ENCODE measurements at regions not wholly inside any gene's neighbourhood (a gene's known extent, or its start where the extent isn't known, plus 50 kb on each side); places are given as distances from the start of the nearest gene placed in this dataset.
A peak's percentile ranks its signal among the peaks of the same experiment; 100 is the strongest.

- H3K9me3 ChIP-seq: no peaks in the 10 kb centered on the region
- TF ChIP-seq POLR2A (IDR thresholded peaks at IDR 0.05) (no peak), POLR2AphosphoS5 (IDR thresholded peaks at IDR 0.05) (no peak)
- no peak overlapping the region for H3K27ac ChIP-seq
- H3K27me3 ChIP-seq: no peaks in the 10 kb centered on the region
- no peak overlapping the region for H3K4me3 ChIP-seq
- H3K36me3 ChIP-seq: no peaks in the 10 kb centered on the region
- DNase-seq: no peak
- 40 to 68% methylated on average over 2 of the region's 2 CpGs for WGBS, 2 donors
- intact Hi-C loops (cut with DNase I): no loop called here
- peaks cover 0 to 15% (median 9%) of the 10 kb centered on the region in 4 donors for H3K4me1 ChIP-seq
Measured at GRCh38 chr1:72570815-72571214, 288.5 kb upstream of the NEGR1 start.

- H3K36me3 ChIP-seq: no peaks in the 10 kb centered on the region
- H3K4me3 ChIP-seq: no peak overlapping the region
- no peaks in the 10 kb centered on the region for H3K9me3 ChIP-seq
- no peak overlapping the region for H3K27ac ChIP-seq
- no peak for DNase-seq
- peaks cover 0 to 15% (median 9%) of the 10 kb centered on the region in 4 donors for H3K4me1 ChIP-seq
- no peaks in the 10 kb centered on the region for H3K27me3 ChIP-seq
- 52 to 53% methylated on average over 1 of the region's 1 CpG for WGBS, 2 donors
- no peak for TF ChIP-seq POLR2A (IDR thresholded peaks at IDR 0.05)
- no peak for TF ChIP-seq POLR2AphosphoS5 (IDR thresholded peaks at IDR 0.05)
- TF ChIP-seq CTCF (IDR thresholded peaks at IDR 0.05): no peak
- no peak for TF ChIP-seq EP300 (IDR thresholded peaks at IDR 0.05)
- intact Hi-C loops (cut with DNase I): no loop called here
Measured at GRCh38 chr1:72568113-72568512, 285.8 kb upstream of the NEGR1 start.

- H3K36me3 ChIP-seq: no peaks in the 10 kb centered on the region
- intact Hi-C loops (cut with DNase I): no loop called here
- H3K27me3 ChIP-seq: no peaks in the 10 kb centered on the region
- H3K9me3 ChIP-seq: no peaks in the 10 kb centered on the region
- peaks cover 0 to 15% (median 9%) of the 10 kb centered on the region in 4 donors for H3K4me1 ChIP-seq
- DNase-seq: no peak
- H3K4me3 ChIP-seq: no peak overlapping the region
- TF ChIP-seq POLR2AphosphoS5 (IDR thresholded peaks at IDR 0.05) (peak in 2 of 4 donors; percentile 7 to 33), POLR2A (IDR thresholded peaks at IDR 0.05) (no peak)
- H3K27ac ChIP-seq: no peak overlapping the region
Measured at GRCh38 chr1:72567521-72567920, 285.2 kb upstream of the NEGR1 start.

GRCh38 chr1:72564749-72565148 is 282.4 kb upstream of the NEGR1 start:
- TF ChIP-seq EP300 (IDR thresholded peaks at IDR 0.05) (no peak), CTCF (IDR thresholded peaks at IDR 0.05) (no peak), POLR2AphosphoS5 (IDR thresholded peaks at IDR 0.05) (no peak), POLR2A (IDR thresholded peaks at IDR 0.05) (no peak)

GRCh38 chr1:72557446-72558049 is 275.2 kb upstream of the NEGR1 start:
- Histone ChIP-seq H3K4me3 (no peak overlapping the region), H3K36me3 (no peaks in the 10 kb centered on the region), H3K4me1 (no peaks in the 10 kb centered on the region), H3K9me3 (no peaks in the 10 kb centered on the region), H3K27ac (no peak overlapping the region), H3K27me3 (no peaks in the 10 kb centered on the region)
- intact Hi-C loops (cut with DNase I): no loop called here
- TF ChIP-seq CTCF (IDR thresholded peaks at IDR 0.05): no peak
- no peak for TF ChIP-seq POLR2A (IDR thresholded peaks at IDR 0.05)
- TF ChIP-seq EP300 (IDR thresholded peaks at IDR 0.05): no peak
- no peak for TF ChIP-seq POLR2AphosphoS5 (IDR thresholded peaks at IDR 0.05)
- no peak for DNase-seq
- WGBS, 2 donors: 84% methylated on average over 1 of the region's 1 CpG

More at GRCh38 chr1:72564749-72565148, 282.4 kb upstream of the NEGR1 start:
- H3K4me3 ChIP-seq: no peak overlapping the region
- no peaks in the 10 kb centered on the region for H3K36me3 ChIP-seq
- no peak overlapping the region for H3K27ac ChIP-seq
- peaks cover 0 to 15% (median 9%) of the 10 kb centered on the region in 4 donors for H3K4me1 ChIP-seq
- DNase-seq: no peak
- H3K9me3 ChIP-seq: no peaks in the 10 kb centered on the region
- intact Hi-C loops (cut with DNase I): no loop called here
- no peaks in the 10 kb centered on the region for H3K27me3 ChIP-seq
- 75 to 95% methylated on average over 5 of the region's 5 CpGs for WGBS, 2 donors

- Histone ChIP-seq H3K36me3 (no peaks in the 10 kb centered on the region), H3K9me3 (no peaks in the 10 kb centered on the region), H3K27ac (no peak overlapping the region), H3K4me3 (no peak overlapping the region), H3K27me3 (no peaks in the 10 kb centered on the region), H3K4me1 (no peaks in the 10 kb centered on the region)
- intact Hi-C loops (cut with DNase I): no loop called here
- no peak for DNase-seq
- 68 to 70% methylated on average over 1 of the region's 1 CpG for WGBS, 2 donors
- no peak for TF ChIP-seq EP300 (IDR thresholded peaks at IDR 0.05)
- no peak for TF ChIP-seq CTCF (IDR thresholded peaks at IDR 0.05)
- no peak for TF ChIP-seq POLR2AphosphoS5 (IDR thresholded peaks at IDR 0.05)
- TF ChIP-seq POLR2A (IDR thresholded peaks at IDR 0.05): no peak
Measured at GRCh38 chr1:72547412-72547811, 265.1 kb upstream of the NEGR1 start.

Data from sigmoid colon (tissue), 6 donors.